Suppressor macrophage treated with lipopolysaccharide for 4 hours (primary cell): ENCODE measurements at regions not wholly inside any gene's neighbourhood (a gene's known extent, or its start where the extent isn't known, plus 50 kb on each side); places are given as distances from the start of the nearest gene placed in this dataset.

Experiments used
- DNase-seq: peaks from one replicate; pipeline ENCODE4 v3.0.0-alpha.2; 2020

- no peak for DNase-seq
Measured at GRCh38 chr12:60803147-60803546, 1207.3 kb downstream of the SLC16A7 start.

- no peak for DNase-seq
Measured at GRCh38 chr12:60805364-60805763, 1209.5 kb downstream of the SLC16A7 start.

GRCh38 chr12:60819794-60820193 lies 1224.0 kb downstream of the SLC16A7 start:
- no peak for DNase-seq

- DNase-seq, result no peak
Measured at GRCh38 chr12:60822580-60822979, 1226.8 kb downstream of the SLC16A7 start.

GRCh38 chr12:60830381-60830780 lies 1234.6 kb downstream of the SLC16A7 start:
- DNase-seq, result no peak

GRCh38 chr12:60832290-60832689 lies 1236.5 kb downstream of the SLC16A7 start:
- no peak for DNase-seq

GRCh38 chr12:60834372-60834771 lies 1238.5 kb downstream of the SLC16A7 start:
- DNase-seq, result no peak

- DNase-seq, result no peak
Measured at GRCh38 chr12:60834806-60835205, 1239.0 kb downstream of the SLC16A7 start.

- no peak for DNase-seq
Measured at GRCh38 chr12:60836651-60837050, 1240.8 kb downstream of the SLC16A7 start.

- DNase-seq, result no peak
Measured at GRCh38 chr12:60842181-60842580, 1246.4 kb downstream of the SLC16A7 start.

GRCh38 chr12:60844101-60844500 lies 1248.3 kb downstream of the SLC16A7 start:
- DNase-seq, result no peak

- DNase-seq, result no peak
Measured at GRCh38 chr12:60844875-60845274, 1249.0 kb downstream of the SLC16A7 start.

GRCh38 chr12:60845696-60846095 lies 1249.9 kb downstream of the SLC16A7 start:
- no peak for DNase-seq

GRCh38 chr12:60847281-60847680 lies 1251.5 kb downstream of the SLC16A7 start:
- DNase-seq, result no peak

- no peak for DNase-seq
Measured at GRCh38 chr12:60849723-60850122, 1253.9 kb downstream of the SLC16A7 start.

- DNase-seq, result no peak
Measured at GRCh38 chr12:60853407-60853806, 1257.6 kb downstream of the SLC16A7 start.

GRCh38 chr12:60863421-60863820 lies 1267.6 kb downstream of the SLC16A7 start:
- DNase-seq, result no peak

GRCh38 chr12:60872219-60872618 lies 1276.4 kb downstream of the SLC16A7 start:
- DNase-seq, result no peak

- DNase-seq, result no peak
Measured at GRCh38 chr12:60872850-60873713, 1277.3 kb downstream of the SLC16A7 start.

- DNase-seq, result no peak
Measured at GRCh38 chr12:60874091-60874490, 1278.3 kb downstream of the SLC16A7 start.

- no peak for DNase-seq
Measured at GRCh38 chr12:60920841-60921495, 1325.1 kb downstream of the SLC16A7 start.

- no peak for DNase-seq
Measured at GRCh38 chr12:60921541-60921940, 1325.7 kb downstream of the SLC16A7 start.

- no peak for DNase-seq
Measured at GRCh38 chr12:60926256-60926655, 1330.4 kb downstream of the SLC16A7 start.

GRCh38 chr12:60930151-60930550 lies 1330.1 kb upstream of the USP15 start:
- DNase-seq, result no peak
